ACC112 (cell line): ENCODE measurements at regions not wholly inside any gene's neighbourhood (a gene's known extent, or its start where the extent isn't known, plus 50 kb on each side); places are given as distances from the start of the nearest gene placed in this dataset.

Experiments
- H2AFZ ChIP-seq: fragments of 200-600 bp; sonication (generic); one replicate; pipeline ENCODE4 v1.6.0; 2017; ENCODE audit warnings: antibody characterized with exemption, low read length; ENCODE audit not compliant: unreplicated experiment
- H3K27ac ChIP-seq: fragments of 200-600 bp; sonication (generic); 2 replicates; pipeline ENCODE4 v1.5.1; 2014; ENCODE audit warnings: low read depth, mild to moderate bottlenecking, antibody characterized with exemption, low read length, moderate library complexity
- H3K27me3 ChIP-seq: fragments of 200-600 bp; sonication (generic); 2 replicates; pipeline ENCODE4 v1.6.1; 2014; ENCODE audit warnings: mild to moderate bottlenecking, antibody characterized with exemption, low read length, moderate library complexity, mixed read lengths; ENCODE audit not compliant: insufficient read depth
- H3K36me3 ChIP-seq: fragments of 200-600 bp; sonication (generic); 2 replicates; pipeline ENCODE4 v1.6.1; 2016; ENCODE audit warnings: mild to moderate bottlenecking, antibody characterized with exemption, low read length, moderate library complexity, mixed read lengths; ENCODE audit not compliant: insufficient read depth
- H3K4me1 ChIP-seq: fragments of 200-600 bp; sonication (generic); one replicate; pipeline ENCODE4 v1.6.1; 2016; ENCODE audit warnings: low read length, mixed read lengths; ENCODE audit not compliant: insufficient read depth, unreplicated experiment, control insufficient read depth
- H3K4me3 ChIP-seq: fragments of 200-600 bp; sonication (generic); 2 replicates; pipeline ENCODE4 v1.5.1; 2014; ENCODE audit warnings: mild to moderate bottlenecking, low read depth, low read length
- H3K79me2 ChIP-seq: fragments of 200-600 bp; sonication (generic); one replicate; pipeline ENCODE4 v1.6.0; 2016; ENCODE audit warnings: low read length; ENCODE audit not compliant: control insufficient read depth, unreplicated experiment, insufficient read depth

DNA sequence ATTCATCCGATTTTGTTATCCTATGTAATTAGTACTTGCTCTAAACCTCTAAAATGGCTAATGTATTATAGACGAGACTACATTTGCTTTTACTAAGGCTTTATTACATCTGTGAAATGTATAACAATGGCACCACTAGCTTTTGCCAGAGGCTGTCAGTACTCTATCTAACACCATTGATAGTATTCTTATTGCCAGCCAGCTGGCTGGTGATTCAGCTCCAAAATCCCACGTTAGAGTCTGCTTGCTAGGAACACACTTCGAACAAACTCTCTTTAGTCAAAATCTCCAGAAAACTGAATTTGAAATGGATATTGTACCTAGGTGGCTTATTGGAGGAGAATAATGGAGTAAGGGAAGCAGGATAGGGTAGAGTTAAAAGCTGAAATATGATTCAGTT lies 839.2 kb downstream of the SLC6A15 start:
- Histone ChIP-seq H3K79me2 (no peaks in the 10 kb centered on the region), H3K4me3 (no peak overlapping the region), H3K36me3 (no peaks in the 10 kb centered on the region), H3K4me1 (no peaks in the 10 kb centered on the region), H3K27me3 (no peaks in the 10 kb centered on the region), H2AFZ (no peak overlapping the region), H3K27ac (no peak overlapping the region)

DNA sequence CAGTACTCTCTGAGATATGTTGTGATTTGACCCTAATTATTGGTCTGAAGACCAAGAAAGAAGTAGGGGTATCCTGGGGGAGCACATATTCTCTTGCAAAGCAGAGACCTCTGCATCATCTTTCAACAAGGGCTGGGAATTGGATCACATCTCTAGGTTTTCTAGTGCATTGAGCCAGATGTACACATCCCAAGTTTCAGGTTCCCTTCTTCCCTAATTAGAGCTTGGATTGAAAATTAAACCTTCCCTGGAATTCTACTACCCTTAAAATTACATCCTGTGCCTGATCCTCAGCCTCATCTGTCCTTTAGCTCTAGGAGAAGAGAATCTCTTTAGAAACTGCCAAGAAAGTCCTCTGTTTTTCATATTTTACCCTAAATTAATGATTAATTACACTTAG lies 839.6 kb downstream of the SLC6A15 start:
- no peak overlapping the region for H3K4me3 ChIP-seq
- no peaks in the 10 kb centered on the region for H3K79me2 ChIP-seq
- no peaks in the 10 kb centered on the region for H3K27me3 ChIP-seq
- no peaks in the 10 kb centered on the region for H3K36me3 ChIP-seq
- no peak overlapping the region for H3K27ac ChIP-seq
- no peaks in the 10 kb centered on the region for H3K4me1 ChIP-seq
- no peak overlapping the region for H2AFZ ChIP-seq

DNA sequence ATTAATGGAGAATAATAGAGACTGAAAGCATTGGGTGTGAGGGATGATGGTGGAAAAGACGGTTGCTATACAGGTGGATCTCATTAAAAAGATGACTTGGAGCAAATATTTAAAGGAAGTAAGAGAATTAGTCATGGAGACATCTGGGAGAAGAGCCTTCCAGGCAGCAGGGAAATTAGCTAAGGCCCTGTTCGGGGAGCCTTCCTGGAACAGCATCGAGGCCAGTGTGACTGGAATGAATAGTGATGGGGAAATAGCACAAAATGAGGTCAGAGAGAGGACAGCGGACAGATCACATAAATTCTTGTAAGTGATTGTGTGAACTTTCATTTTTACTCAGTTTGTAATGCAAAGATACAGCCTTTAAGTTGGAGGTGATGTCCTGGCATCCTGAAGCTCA lies 842.3 kb downstream of the SLC6A15 start:
- Histone ChIP-seq H2AFZ (peak overlapping the region; percentile 53), H3K4me1 (no peaks in the 10 kb centered on the region), H3K27ac (no peak overlapping the region), H3K36me3 (no peaks in the 10 kb centered on the region), H3K27me3 (no peaks in the 10 kb centered on the region), H3K79me2 (no peaks in the 10 kb centered on the region), H3K4me3 (no peak overlapping the region)

DNA sequence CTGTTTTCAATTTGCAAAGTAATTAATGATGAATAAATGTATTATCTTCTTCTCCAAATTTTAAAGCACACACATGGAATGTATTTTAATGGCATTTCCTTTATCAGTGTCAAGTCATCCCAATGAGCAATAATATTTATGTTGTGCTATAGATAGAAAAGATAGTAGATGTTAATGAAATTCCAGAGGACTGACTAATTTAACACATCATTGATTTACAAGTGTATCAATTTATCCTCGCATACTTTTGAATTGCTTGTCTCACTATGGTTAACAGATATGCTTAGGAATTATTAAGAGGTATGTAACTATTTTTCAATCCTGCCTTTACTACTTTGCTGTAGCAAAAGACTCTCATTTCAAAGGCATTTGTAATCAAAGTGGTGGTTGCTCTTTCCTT lies 842.9 kb downstream of the SLC6A15 start:
- H3K4me1 ChIP-seq: no peaks in the 10 kb centered on the region
- H3K27me3 ChIP-seq: no peaks in the 10 kb centered on the region
- no peak overlapping the region for H3K4me3 ChIP-seq
- no peak overlapping the region for H2AFZ ChIP-seq
- H3K79me2 ChIP-seq: no peaks in the 10 kb centered on the region
- no peaks in the 10 kb centered on the region for H3K36me3 ChIP-seq
- H3K27ac ChIP-seq: no peak overlapping the region

DNA sequence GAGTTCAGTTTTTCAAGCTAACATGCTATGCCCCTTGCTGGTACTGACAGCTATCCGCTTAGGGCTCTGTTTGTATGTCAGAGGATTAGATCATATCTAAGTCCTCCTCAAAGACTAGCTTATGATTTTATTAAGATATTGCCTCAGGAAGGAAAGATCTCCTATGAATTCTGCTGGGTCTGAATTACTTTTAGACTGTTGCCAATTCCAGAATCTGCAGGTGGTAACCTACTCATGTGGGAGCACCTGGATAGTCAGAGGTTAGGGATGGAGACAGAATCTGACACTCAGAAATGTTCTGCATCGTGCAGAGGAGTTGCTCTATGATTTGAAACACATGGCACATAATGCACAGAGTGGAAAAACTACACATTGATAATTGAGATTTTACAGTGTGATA lies 843.4 kb downstream of the SLC6A15 start:
- H3K79me2 ChIP-seq: no peaks in the 10 kb centered on the region
- H2AFZ ChIP-seq: no peak overlapping the region
- no peak overlapping the region for H3K4me3 ChIP-seq
- no peaks in the 10 kb centered on the region for H3K27me3 ChIP-seq
- no peaks in the 10 kb centered on the region for H3K36me3 ChIP-seq
- no peak overlapping the region for H3K27ac ChIP-seq
- no peaks in the 10 kb centered on the region for H3K4me1 ChIP-seq

DNA sequence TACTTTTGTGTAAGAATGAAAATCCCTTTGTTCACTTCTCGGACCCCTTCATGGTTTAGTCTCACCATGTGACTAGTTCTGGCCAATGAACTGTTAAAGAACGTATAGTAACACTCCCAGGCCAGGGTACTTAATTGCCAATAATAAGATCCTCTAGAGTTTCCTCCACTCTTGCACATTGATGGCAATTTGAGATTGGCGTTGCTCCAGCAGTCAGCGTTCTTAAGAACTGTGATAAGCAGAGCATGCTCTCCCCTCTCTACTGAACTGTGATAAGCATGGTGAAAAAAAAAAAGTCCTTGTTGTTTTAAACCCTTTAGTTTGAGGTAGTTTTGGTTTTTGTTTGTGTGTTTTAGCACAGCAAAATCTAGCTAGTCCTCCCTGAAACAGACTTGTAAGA lies 854.5 kb downstream of the SLC6A15 start:
- no peak overlapping the region for H3K4me3 ChIP-seq
- H2AFZ ChIP-seq: no peak overlapping the region
- no peaks in the 10 kb centered on the region for H3K79me2 ChIP-seq
- no peaks in the 10 kb centered on the region for H3K36me3 ChIP-seq
- no peaks in the 10 kb centered on the region for H3K4me1 ChIP-seq
- H3K27me3 ChIP-seq: no peaks in the 10 kb centered on the region
- H3K27ac ChIP-seq: no peak overlapping the region

DNA sequence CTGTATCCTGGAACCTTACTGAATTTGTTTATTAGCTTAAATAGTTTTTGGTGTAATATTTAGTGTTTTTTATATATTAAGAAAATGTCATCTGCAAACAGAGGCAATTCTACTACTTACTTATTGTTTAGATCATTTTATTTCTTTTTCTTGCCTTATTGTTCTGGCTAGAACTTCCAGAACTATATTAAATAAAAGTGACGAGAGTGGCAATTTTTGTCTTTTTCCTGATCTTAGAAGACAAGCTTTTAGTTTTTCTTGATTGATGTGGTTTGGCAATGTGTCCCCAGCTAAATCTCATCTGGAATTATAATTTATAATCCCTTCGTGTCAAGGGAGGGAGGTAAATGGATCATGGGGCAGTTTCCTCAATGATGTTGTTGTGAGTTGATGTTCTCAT lies 857.8 kb downstream of the SLC6A15 start:
- Histone ChIP-seq H3K4me1 (no peaks in the 10 kb centered on the region), H3K4me3 (no peak overlapping the region), H3K36me3 (no peaks in the 10 kb centered on the region), H3K27me3 (no peaks in the 10 kb centered on the region), H3K27ac (no peak overlapping the region), H3K79me2 (no peaks in the 10 kb centered on the region), H2AFZ (no peak overlapping the region)

DNA sequence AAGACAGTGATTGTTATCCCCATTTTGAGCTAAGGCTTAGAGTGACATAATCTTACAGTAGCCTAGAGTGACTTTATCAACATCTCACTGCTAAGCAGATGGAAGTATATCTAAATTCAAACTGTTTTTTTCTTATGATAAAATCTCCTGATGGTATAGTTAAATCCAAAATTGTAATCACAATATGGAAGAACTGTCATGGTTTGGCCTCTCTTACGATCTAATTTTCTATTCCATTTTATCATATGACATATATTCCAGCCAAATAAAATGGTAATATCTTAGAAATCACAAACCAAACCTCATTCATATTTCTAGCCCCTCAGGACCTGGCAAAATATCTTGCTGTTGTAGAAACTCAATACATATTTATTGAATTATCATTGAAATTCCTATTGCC lies 864.7 kb downstream of the SLC6A15 start:
- no peak overlapping the region for H3K4me3 ChIP-seq
- no peaks in the 10 kb centered on the region for H3K79me2 ChIP-seq
- no peak overlapping the region for H3K27ac ChIP-seq
- no peaks in the 10 kb centered on the region for H3K36me3 ChIP-seq
- H3K4me1 ChIP-seq: no peaks in the 10 kb centered on the region
- no peaks in the 10 kb centered on the region for H3K27me3 ChIP-seq
- no peak overlapping the region for H2AFZ ChIP-seq

DNA sequence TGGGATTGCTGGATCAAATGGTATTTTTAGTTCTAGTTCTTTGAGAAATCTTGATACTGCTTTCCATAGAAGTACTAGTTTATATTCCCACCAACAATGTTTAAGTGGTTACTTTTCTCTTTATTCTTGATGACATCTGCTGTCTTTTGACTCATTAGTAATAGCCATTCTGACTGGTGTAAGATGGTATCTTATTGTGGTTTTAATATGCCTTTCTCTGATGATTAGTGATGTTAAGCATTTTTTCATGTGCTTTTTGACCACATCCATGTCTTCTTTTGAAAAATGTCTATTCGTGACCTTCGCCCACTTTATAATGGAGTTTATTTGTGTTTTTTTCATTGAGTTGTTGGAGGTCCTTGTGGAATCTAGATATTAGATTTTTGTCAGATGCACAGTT lies 865.7 kb downstream of the SLC6A15 start:
- H3K4me1 ChIP-seq: no peaks in the 10 kb centered on the region

DNA sequence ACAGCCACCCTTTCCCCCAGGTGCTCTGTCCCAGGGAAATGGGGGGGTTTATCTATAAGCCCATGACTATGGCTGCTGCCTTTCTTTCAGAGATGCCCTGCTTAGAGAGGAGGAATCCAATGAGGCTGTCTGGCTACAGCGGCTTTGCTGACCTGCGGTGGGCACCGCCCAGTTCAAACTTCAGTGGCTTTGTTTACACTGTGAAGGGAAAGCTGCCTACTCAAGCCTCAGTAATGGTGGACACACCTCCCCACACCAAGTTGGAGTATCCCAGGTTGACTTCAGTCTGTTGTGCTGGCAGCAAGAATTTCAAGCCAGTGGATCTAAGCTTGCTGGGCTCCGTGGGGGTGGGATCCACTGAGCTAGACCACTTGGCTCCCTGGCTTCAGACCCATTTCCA lies 869.2 kb downstream of the SLC6A15 start:
- H3K27me3 ChIP-seq: no peaks in the 10 kb centered on the region
- H2AFZ ChIP-seq: no peak overlapping the region
- H3K4me3 ChIP-seq: no peak overlapping the region

More for the DNA sequence above, 865.7 kb downstream of the SLC6A15 start:
- Histone ChIP-seq H3K36me3 (no peaks in the 10 kb centered on the region), H3K4me3 (no peak overlapping the region), H2AFZ (no peak overlapping the region), H3K79me2 (no peaks in the 10 kb centered on the region), H3K27ac (no peak overlapping the region), H3K27me3 (no peaks in the 10 kb centered on the region)

DNA sequence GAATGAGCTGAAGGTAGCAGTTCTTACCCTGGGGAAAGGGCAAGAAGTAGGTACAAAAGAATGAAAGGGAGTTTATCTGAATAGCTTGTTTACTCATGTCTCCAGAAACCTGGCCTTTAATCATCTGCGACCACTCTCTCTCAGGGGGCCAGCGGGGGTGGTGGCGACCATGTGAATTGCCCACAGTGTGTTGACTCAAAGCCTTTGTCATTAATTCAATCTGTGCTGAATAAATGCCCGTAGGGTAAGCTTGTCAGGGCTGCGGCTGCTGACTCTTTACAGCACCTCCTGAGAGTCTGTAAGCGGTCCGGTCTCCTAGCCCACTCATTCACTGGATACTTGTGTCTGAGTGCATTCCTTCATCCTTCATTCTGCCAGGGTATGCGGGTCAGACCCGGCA lies 874.4 kb downstream of the SLC6A15 start:
- H3K36me3 ChIP-seq: no peaks in the 10 kb centered on the region
- no peak overlapping the region for H3K4me3 ChIP-seq
- H3K27me3 ChIP-seq: no peaks in the 10 kb centered on the region
- no peaks in the 10 kb centered on the region for H3K4me1 ChIP-seq
- H3K79me2 ChIP-seq: no peaks in the 10 kb centered on the region
- H3K27ac ChIP-seq: no peak overlapping the region
- H2AFZ ChIP-seq: no peak overlapping the region

More for the DNA sequence above, 869.2 kb downstream of the SLC6A15 start:
- no peaks in the 10 kb centered on the region for H3K4me1 ChIP-seq
- H3K27ac ChIP-seq: no peak overlapping the region
- no peaks in the 10 kb centered on the region for H3K79me2 ChIP-seq
- no peaks in the 10 kb centered on the region for H3K36me3 ChIP-seq

DNA sequence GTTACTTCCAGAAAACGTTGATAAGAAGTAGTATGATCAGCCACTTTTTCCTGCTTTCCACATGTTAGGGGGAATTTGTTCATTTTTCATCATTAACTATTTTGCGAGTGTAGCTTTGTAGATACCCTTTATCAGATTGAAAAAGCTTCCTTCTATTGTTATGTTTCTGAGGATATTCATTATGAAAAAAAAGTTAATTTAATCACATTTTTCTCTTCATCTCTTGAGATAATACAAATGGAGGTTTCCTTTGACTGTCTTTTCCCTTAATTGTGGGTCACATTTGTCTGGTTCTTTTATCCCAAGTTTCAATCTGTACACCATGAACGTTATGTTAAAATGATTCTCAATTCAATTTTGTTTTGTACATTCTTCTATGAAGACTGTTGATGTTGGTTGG lies 875.7 kb downstream of the SLC6A15 start:
- no peak overlapping the region for H3K4me3 ChIP-seq
- H3K27me3 ChIP-seq: no peaks in the 10 kb centered on the region
- no peak overlapping the region for H3K27ac ChIP-seq
- H2AFZ ChIP-seq: no peak overlapping the region
- H3K4me1 ChIP-seq: no peaks in the 10 kb centered on the region
- H3K36me3 ChIP-seq: no peaks in the 10 kb centered on the region
- no peaks in the 10 kb centered on the region for H3K79me2 ChIP-seq
